GM23338 (cell line): ENCODE measurements at regions not wholly inside any gene's neighbourhood (a gene's known extent, or its start where the extent isn't known, plus 50 kb on each side); places are given as distances from the start of the nearest gene placed in this dataset.

ENCODE experiments used
- CREB1 ChIP-seq: fragments of 250-450 bp; sonication (Bioruptor Pico); IDR thresholded peaks from 2 replicates; pipeline ENCODE4 v1.5.0; 2020; ENCODE audit warnings: low read depth, mild to moderate bottlenecking, moderate library complexity
- EZH2 ChIP-seq: fragments of 200-600 bp; sonication (generic); IDR thresholded peaks from one replicate; pipeline ENCODE4 v1.8.0; 2017; ENCODE audit warnings: antibody characterized with exemption, mild to moderate bottlenecking, low read depth; ENCODE audit not compliant: unreplicated experiment
- EZH2phosphoT487 ChIP-seq: fragments of 200-600 bp; sonication (generic); IDR thresholded peaks from one replicate; pipeline ENCODE4 v1.8.1; 2018; ENCODE audit warnings: antibody characterized with exemption; ENCODE audit not compliant: unreplicated experiment
- JUNB ChIP-seq: IDR thresholded peaks from one replicate; pipeline ENCODE4 v1.6.1; 2016; ENCODE audit warnings: antibody characterized with exemption; ENCODE audit not compliant: unreplicated experiment
- NANOG ChIP-seq: IDR thresholded peaks from 2 replicates; pipeline ENCODE4 v1.6.1; 2016; ENCODE audit warnings: antibody characterized with exemption, borderline replicate concordance
- POLR2AphosphoS5 ChIP-seq: IDR thresholded peaks from 2 replicates; pipeline ENCODE4 v1.6.1; 2016; ENCODE audit warnings: antibody characterized with exemption, low read depth
- STAT1 ChIP-seq: IDR thresholded peaks from one replicate; pipeline ENCODE4 v1.6.1; 2016; ENCODE audit warnings: antibody characterized with exemption; ENCODE audit not compliant: unreplicated experiment
- TF ChIP-seq, protein P1 (sequence below), 2 experiments: fragments of 200-600 bp in 1 of 2; sonication (generic) in 1 of 2; conservative IDR thresholded peaks; 2 replicates each; pipeline versions ENCODE4 v1.5.1 to v1.6.1; 2016 to 2017; ENCODE audit warnings: antibody characterized with exemption in 2 of 2, low read depth in 2 of 2, mild to moderate bottlenecking in 2 of 2, moderate library complexity in 1 of 2
- TF ChIP-seq, protein P2 (sequence below): IDR thresholded peaks from one replicate; pipeline ENCODE4 v1.6.1; 2018; ENCODE audit warnings: antibody characterized with exemption; ENCODE audit not compliant: unreplicated experiment

DNA sequence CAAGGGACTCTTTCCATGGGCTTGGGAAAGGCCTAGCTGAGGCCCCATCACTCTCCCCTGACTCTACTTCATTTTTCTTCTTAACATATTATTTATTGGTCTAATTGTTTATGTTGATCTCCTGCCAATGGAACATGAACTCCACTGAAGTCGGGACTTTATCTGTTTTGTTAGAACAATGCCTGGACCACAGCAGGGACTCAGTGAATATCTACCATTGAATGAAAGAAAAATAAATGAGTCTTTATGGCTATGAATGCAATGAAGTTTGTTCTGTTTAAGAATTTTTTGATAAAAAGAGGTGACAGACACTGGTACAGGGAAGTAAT is 112.3 kb downstream of the ADAMTS15 start:
- TF ChIP-seq, protein P1, sequence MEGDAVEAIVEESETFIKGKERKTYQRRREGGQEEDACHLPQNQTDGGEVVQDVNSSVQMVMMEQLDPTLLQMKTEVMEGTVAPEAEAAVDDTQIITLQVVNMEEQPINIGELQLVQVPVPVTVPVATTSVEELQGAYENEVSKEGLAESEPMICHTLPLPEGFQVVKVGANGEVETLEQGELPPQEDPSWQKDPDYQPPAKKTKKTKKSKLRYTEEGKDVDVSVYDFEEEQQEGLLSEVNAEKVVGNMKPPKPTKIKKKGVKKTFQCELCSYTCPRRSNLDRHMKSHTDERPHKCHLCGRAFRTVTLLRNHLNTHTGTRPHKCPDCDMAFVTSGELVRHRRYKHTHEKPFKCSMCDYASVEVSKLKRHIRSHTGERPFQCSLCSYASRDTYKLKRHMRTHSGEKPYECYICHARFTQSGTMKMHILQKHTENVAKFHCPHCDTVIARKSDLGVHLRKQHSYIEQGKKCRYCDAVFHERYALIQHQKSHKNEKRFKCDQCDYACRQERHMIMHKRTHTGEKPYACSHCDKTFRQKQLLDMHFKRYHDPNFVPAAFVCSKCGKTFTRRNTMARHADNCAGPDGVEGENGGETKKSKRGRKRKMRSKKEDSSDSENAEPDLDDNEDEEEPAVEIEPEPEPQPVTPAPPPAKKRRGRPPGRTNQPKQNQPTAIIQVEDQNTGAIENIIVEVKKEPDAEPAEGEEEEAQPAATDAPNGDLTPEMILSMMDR (conservative IDR thresholded peaks at IDR 0.05; ENCODE audit: low read depth in 2 of 2) = no peak
- TF ChIP-seq POLR2AphosphoS5 (no peak), CREB1 (CRISPR knock-in tag) (no peak), EZH2 (no peak), JUNB (no peak), EZH2phosphoT487 (no peak), NANOG (no peak), STAT1 (no peak)
- TF ChIP-seq, protein P2, sequence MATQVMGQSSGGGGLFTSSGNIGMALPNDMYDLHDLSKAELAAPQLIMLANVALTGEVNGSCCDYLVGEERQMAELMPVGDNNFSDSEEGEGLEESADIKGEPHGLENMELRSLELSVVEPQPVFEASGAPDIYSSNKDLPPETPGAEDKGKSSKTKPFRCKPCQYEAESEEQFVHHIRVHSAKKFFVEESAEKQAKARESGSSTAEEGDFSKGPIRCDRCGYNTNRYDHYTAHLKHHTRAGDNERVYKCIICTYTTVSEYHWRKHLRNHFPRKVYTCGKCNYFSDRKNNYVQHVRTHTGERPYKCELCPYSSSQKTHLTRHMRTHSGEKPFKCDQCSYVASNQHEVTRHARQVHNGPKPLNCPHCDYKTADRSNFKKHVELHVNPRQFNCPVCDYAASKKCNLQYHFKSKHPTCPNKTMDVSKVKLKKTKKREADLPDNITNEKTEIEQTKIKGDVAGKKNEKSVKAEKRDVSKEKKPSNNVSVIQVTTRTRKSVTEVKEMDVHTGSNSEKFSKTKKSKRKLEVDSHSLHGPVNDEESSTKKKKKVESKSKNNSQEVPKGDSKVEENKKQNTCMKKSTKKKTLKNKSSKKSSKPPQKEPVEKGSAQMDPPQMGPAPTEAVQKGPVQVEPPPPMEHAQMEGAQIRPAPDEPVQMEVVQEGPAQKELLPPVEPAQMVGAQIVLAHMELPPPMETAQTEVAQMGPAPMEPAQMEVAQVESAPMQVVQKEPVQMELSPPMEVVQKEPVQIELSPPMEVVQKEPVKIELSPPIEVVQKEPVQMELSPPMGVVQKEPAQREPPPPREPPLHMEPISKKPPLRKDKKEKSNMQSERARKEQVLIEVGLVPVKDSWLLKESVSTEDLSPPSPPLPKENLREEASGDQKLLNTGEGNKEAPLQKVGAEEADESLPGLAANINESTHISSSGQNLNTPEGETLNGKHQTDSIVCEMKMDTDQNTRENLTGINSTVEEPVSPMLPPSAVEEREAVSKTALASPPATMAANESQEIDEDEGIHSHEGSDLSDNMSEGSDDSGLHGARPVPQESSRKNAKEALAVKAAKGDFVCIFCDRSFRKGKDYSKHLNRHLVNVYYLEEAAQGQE = no peak
